SK-N-SH treated with all-trans-retinoic acid at 6 μM for 48 hours (cell line): ENCODE measurements at regions not wholly inside any gene's neighbourhood (a gene's known extent, or its start where the extent isn't known, plus 50 kb on each side); places are given as distances from the start of the nearest gene placed in this dataset.

Experiments
- ATAC-seq: fragments of 200-7000 bp; cut with Tn5 transposase; 3 replicates; pipeline ENCODE4 v1.9.1; 2020; ENCODE audit warnings: mild to moderate bottlenecking, moderate library complexity
- BACH2 ChIP-seq: fragments of 250-450 bp; sonication (Bioruptor Pico); IDR thresholded peaks from 2 replicates; pipeline ENCODE4 v1.9.0; 2021; ENCODE audit warnings: mild to moderate bottlenecking, borderline replicate concordance
- CREB5 ChIP-seq: fragments of 250-450 bp; sonication (Bioruptor Pico); IDR thresholded peaks from 2 replicates; pipeline ENCODE4 v1.5.1; 2020; ENCODE audit warnings: low read depth, mild to moderate bottlenecking, moderate library complexity
- CSDC2 ChIP-seq: fragments of 250-450 bp; sonication (Bioruptor Pico); IDR thresholded peaks from 2 replicates; pipeline ENCODE4 v1.5.0; 2020; ENCODE audit warnings: mild to moderate bottlenecking, moderate library complexity
- CSRNP3 ChIP-seq: fragments of 250-450 bp; sonication (Bioruptor Pico); IDR thresholded peaks from 2 replicates; pipeline ENCODE4 v1.5.1; 2021; ENCODE audit warnings: mild to moderate bottlenecking, moderate library complexity
- ESRRG ChIP-seq: fragments of 250-450 bp; sonication (Bioruptor Pico); IDR thresholded peaks from 2 replicates; pipeline ENCODE4 v1.6.1; 2021; ENCODE audit warnings: mild to moderate bottlenecking
- ISL1 ChIP-seq: fragments of 250-450 bp; sonication (Bioruptor Pico); IDR thresholded peaks from 2 replicates; pipeline ENCODE4 v2.1.2; 2022; ENCODE audit warnings: mild to moderate bottlenecking, moderate library complexity
- OSR1 ChIP-seq: fragments of 250-450 bp; sonication (Bioruptor Pico); IDR thresholded peaks from 2 replicates; pipeline ENCODE4 v1.8.0; 2022; ENCODE audit warnings: moderate library complexity, mild to moderate bottlenecking, inconsistent platforms
- PATZ1 ChIP-seq: fragments of 250-450 bp; sonication (Bioruptor Pico); IDR thresholded peaks from 2 replicates; pipeline ENCODE4 v1.8.0; 2020; ENCODE audit warnings: mild to moderate bottlenecking, moderate library complexity, borderline replicate concordance
- PPARA ChIP-seq: fragments of 250-450 bp; sonication (Bioruptor Pico); IDR thresholded peaks from 2 replicates; pipeline ENCODE4 v1.5.0; 2020; ENCODE audit warnings: mild to moderate bottlenecking, borderline replicate concordance
- RARB ChIP-seq: fragments of 250-450 bp; sonication (Bioruptor Pico); IDR thresholded peaks from 2 replicates; pipeline ENCODE4 v1.8.0; 2021; ENCODE audit warnings: mild to moderate bottlenecking, moderate library complexity
- SNAI2 ChIP-seq: fragments of 250-450 bp; sonication (Bioruptor Pico); IDR thresholded peaks from 2 replicates; pipeline ENCODE4 v1.5.0; 2020; ENCODE audit warnings: mild to moderate bottlenecking, moderate library complexity
- TCF4 ChIP-seq: fragments of 250-450 bp; sonication (Bioruptor Pico); IDR thresholded peaks from 2 replicates; pipeline ENCODE4 v1.8.0; 2021; ENCODE audit warnings: mild to moderate bottlenecking, moderate library complexity, borderline replicate concordance
- TOX ChIP-seq: fragments of 250-450 bp; sonication (Bioruptor Pico); IDR thresholded peaks from 2 replicates; pipeline ENCODE4 v1.8.0; 2021; ENCODE audit warnings: mild to moderate bottlenecking, moderate library complexity, borderline replicate concordance
- TSHZ2 ChIP-seq: fragments of 250-450 bp; sonication (Bioruptor Pico); IDR thresholded peaks from 2 replicates; pipeline ENCODE4 v1.5.0; 2020; ENCODE audit warnings: mild to moderate bottlenecking, moderate library complexity
- ZC3H10 ChIP-seq: fragments of 250-450 bp; sonication (Bioruptor Pico); IDR thresholded peaks from 2 replicates; pipeline ENCODE4 v1.5.1; 2021; ENCODE audit warnings: mild to moderate bottlenecking, moderate library complexity
- ZFP3 ChIP-seq: fragments of 250-450 bp; sonication (Bioruptor Pico); IDR thresholded peaks from 2 replicates; pipeline ENCODE4 v1.5.0; 2020; ENCODE audit warnings: mild to moderate bottlenecking, moderate library complexity
- ZFP30 ChIP-seq: fragments of 450-650 bp; formaldehyde crosslinking; IDR thresholded peaks from 2 replicates; pipeline ENCODE4 v1.5.0; 2022; ENCODE audit warnings: mild to moderate bottlenecking, moderate library complexity
- ZNF70 ChIP-seq: fragments of 450-650 bp; formaldehyde crosslinking; IDR thresholded peaks from 2 replicates; pipeline ENCODE4 v1.5.0; 2020; ENCODE audit warnings: mild to moderate bottlenecking, moderate library complexity
- ZNF8 ChIP-seq: fragments of 450-650 bp; formaldehyde crosslinking; IDR thresholded peaks from 2 replicates; pipeline ENCODE4 v1.5.0; 2020; ENCODE audit warnings: mild to moderate bottlenecking, moderate library complexity

DNA sequence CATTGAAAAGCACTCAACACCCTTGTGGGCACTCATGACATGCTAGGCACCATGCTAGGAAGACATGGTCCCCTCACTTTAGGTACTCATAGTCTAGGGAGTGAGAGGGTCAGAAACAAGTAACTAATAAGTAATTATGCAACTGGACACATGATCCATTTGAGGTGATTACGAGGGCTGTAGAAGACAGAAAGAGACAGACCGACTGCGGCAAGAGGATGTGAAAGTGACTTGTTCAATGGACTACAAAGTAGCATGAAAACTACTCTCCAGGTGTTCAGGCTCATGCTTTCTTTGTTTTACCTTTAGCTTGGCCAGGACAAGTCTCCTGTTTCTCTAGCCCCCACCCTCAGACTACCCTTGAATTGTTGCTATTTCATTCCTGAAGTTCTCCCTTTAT is 310.8 kb upstream of the SORL1-AS1 start:
- TF ChIP-seq TCF4 (CRISPR knock-in tag) (no peak), BACH2 (CRISPR knock-in tag) (no peak)
- TF ChIP-seq, all 23 proteins: peak for 0
- no peak for ATAC-seq

DNA sequence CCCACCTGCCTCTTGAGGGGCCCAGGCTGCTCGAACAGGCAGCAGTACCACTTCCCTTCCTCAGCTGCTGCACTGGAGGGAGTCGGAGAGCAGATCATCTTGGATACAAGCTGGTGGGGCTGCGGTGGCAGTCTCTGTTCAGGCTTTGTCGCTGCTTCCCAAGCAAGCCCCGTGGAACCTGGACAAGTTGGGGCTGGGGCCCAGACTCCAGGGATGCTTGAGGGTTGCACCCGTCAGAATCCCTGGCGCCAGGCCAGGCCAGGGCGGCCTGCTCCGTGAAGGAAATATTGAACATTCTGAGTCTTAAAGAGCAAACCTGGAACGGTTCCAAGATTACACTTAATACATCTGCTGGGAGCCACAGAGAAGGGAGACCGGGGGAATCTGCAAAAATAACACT is 310.1 kb upstream of the SORL1-AS1 start:
- ATAC-seq = peak; percentile 89
- no peak for TF ChIP-seq TSHZ2 (CRISPR knock-in tag)
- TF ChIP-seq SNAI2 (CRISPR knock-in tag) = no peak
- no peak for TF ChIP-seq ZNF8
- no peak for TF ChIP-seq ZC3H10
- TF ChIP-seq ISL1 (CRISPR knock-in tag) = peak; percentile 72
- TF ChIP-seq ZFP3 = 0 out of 2 replicates have a peak, but pooled peaks have one; percentile 9
- no peak for TF ChIP-seq ZFP30 (CRISPR knock-in tag)

DNA sequence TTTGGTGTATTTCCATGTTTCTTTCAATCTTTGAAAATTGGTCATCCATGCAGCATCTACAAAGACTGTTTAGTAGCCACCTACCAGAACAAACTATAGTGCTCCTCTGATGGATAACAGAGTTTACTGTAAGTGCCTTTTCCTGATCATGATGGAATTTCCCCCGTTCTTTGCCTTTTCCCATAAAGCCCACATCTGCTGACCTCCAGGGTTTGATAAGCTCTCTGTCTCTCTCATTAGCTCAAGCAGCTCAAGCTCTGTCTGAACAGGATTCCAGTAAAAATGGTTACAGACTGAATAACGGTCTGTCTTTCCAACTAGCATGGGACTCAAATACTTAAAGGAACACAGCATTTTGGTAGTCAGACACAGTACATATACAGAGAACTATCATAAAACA is 308.4 kb upstream of the SORL1-AS1 start:
- no peak for ATAC-seq
- no peak for TF ChIP-seq RARB (CRISPR knock-in tag)
- TF ChIP-seq TSHZ2 (CRISPR knock-in tag) = no peak
- TF ChIP-seq ZNF70 = no peak
- TF ChIP-seq CSRNP3 (CRISPR knock-in tag) = no peak
- TF ChIP-seq PPARA (CRISPR knock-in tag) = no peak
- no peak for TF ChIP-seq CSDC2 (CRISPR knock-in tag)
- TF ChIP-seq TOX (CRISPR knock-in tag) = no peak
- TF ChIP-seq ESRRG (CRISPR knock-in tag) = no peak
- TF ChIP-seq ZNF8 = no peak
- no peak for TF ChIP-seq ISL1 (CRISPR knock-in tag)
- TF ChIP-seq PATZ1 (CRISPR knock-in tag) = no peak
- TF ChIP-seq ZFP30 (CRISPR knock-in tag) = no peak
- TF ChIP-seq ZFP3 = no peak
- TF ChIP-seq BACH2 (CRISPR knock-in tag) = no peak
- TF ChIP-seq OSR1 (CRISPR knock-in tag) = no peak
- TF ChIP-seq CREB5 (CRISPR knock-in tag) = no peak
